Mesendoderm (in vitro differentiated cells): ENCODE measurements at regions not wholly inside any gene's neighbourhood (a gene's known extent, or its start where the extent isn't known, plus 50 kb on each side); places are given as distances from the start of the nearest gene placed in this dataset.

Source experiments
- DNase-seq: peaks from one replicate; pipeline ENCODE4 v3.0.0; 2013
- H2AK5ac ChIP-seq: 2 replicates; pipeline ENCODE4 v1.6.1; 2013; ENCODE audit warnings: low read length, inconsistent platforms
- H2BK120ac ChIP-seq: 2 replicates; pipeline ENCODE4 v1.6.1; 2013; ENCODE audit warnings: low read depth, mild to moderate bottlenecking, low read length, moderate library complexity, mixed read lengths
- H2BK15ac ChIP-seq: replicated peaks from 2 replicates; pipeline ENCODE4 v1.6.1; 2013; ENCODE audit warnings: low read depth, mild to moderate bottlenecking, moderate library complexity
- H2BK5ac ChIP-seq: 2 replicates; pipeline ENCODE4 v1.6.1; 2013; ENCODE audit warnings: low read length, inconsistent platforms
- H3K18ac ChIP-seq: 2 replicates; pipeline ENCODE4 v1.6.1; 2013; ENCODE audit warnings: mild to moderate bottlenecking, low read length, mixed read lengths
- H3K23ac ChIP-seq: one replicate; pipeline ENCODE4 v1.6.1; 2013; ENCODE audit warnings: low read length
- H3K27ac ChIP-seq: 2 replicates; pipeline ENCODE4 v1.5.1; 2013; ENCODE audit warnings: low read depth, mild to moderate bottlenecking, inconsistent platforms, low read length, moderate library complexity
- H3K27me3 ChIP-seq: 2 replicates; pipeline ENCODE4 v1.6.1; 2013; ENCODE audit warnings: low read length, control low read depth, mild to moderate bottlenecking, inconsistent platforms; ENCODE audit not compliant: insufficient read depth, poor library complexity
- H3K36me3 ChIP-seq: 2 replicates; pipeline ENCODE4 v1.6.1; 2013; ENCODE audit warnings: low read length, inconsistent platforms; ENCODE audit not compliant: control insufficient read depth, insufficient read depth
- H3K4ac ChIP-seq: one replicate; pipeline ENCODE4 v1.6.1; 2013; ENCODE audit warnings: low read depth, mild to moderate bottlenecking, low read length, moderate library complexity
- H3K4me1 ChIP-seq: 2 replicates; pipeline ENCODE4 v1.6.1; 2013; ENCODE audit warnings: low read depth, low read length, inconsistent platforms; ENCODE audit not compliant: control insufficient read depth
- H3K4me2 ChIP-seq: 2 replicates; pipeline ENCODE4 v1.6.1; 2013; ENCODE audit warnings: low read length
- H3K4me3 ChIP-seq: 2 replicates; pipeline ENCODE4 v1.5.1; 2013; ENCODE audit warnings: mild to moderate bottlenecking, low read length
- H3K56ac ChIP-seq: one replicate; pipeline ENCODE4 v1.6.1; 2013; ENCODE audit warnings: low read length
- H3K79me1 ChIP-seq: 2 replicates; pipeline ENCODE4 v1.6.1; 2013; ENCODE audit warnings: low read length, inconsistent platforms
- H3K79me2 ChIP-seq: 2 replicates; pipeline ENCODE4 v1.6.1; 2013; ENCODE audit warnings: mild to moderate bottlenecking, low read length; ENCODE audit not compliant: control insufficient read depth, insufficient read depth
- H3K9ac ChIP-seq: 2 replicates; pipeline ENCODE4 v1.6.1; 2013; ENCODE audit warnings: low read length, inconsistent platforms
- H4K5ac ChIP-seq: one replicate; pipeline ENCODE4 v1.6.1; 2013; ENCODE audit warnings: low read length
- H4K8ac ChIP-seq: one replicate; pipeline ENCODE4 v1.6.1; 2013; ENCODE audit warnings: low read depth, mild to moderate bottlenecking, control low read depth, low read length, moderate library complexity
- WGBS: extraction: QIAGEN DNeasy Blood & Tissue Kit; methylation state at CpG from one replicate; pipeline ENCODE4 v1.1.7; 2013; ENCODE audit warnings: low lambda C conversion rate, missing lambda C conversion rate; ENCODE audit not compliant: insufficient coverage; ENCODE audit errors: extremely low coverage; 5-methylcytosine and 5-hydroxymethylcytosine counted together

DNA sequence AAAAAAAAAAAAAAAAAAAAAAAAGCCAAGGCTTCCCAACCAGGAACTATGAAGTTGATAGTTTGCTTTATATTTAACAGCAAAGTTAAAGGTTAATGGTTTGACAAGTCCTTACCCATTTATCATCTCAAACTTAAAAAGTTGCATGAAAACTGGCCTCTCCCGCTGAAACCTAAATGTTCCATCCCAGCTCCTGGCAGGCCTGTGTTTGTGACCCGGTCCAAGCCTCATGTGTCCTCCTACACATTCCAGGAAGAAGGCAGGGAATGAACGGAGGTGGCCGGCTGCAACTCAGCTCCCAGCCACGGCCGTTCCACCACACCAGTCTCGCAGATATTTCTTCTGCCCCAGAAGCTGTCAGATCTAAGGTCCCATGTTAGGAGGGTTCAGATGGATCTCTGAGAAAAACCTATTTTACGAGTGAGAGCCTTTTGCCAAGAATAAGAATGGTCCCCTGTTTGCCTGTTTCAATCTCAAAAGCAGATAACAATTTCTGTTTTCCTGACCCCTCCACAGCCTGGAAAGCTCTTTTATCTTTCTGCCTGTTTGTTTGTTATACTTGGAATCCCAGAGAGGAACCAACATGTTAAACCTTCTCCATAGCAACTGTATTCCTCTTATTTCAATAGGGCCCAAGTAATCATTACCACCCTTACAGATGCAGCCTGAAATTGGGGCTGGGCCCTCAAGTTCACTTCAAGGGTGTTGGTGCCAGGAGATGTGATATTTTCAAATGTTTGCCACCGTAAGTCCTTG, 56.5 kb downstream of the KCTD12 start:
- H3K4ac ChIP-seq = no peak overlapping the region
- H3K4me3 ChIP-seq = no peak overlapping the region
- H2AK5ac ChIP-seq = no peak overlapping the region
- no peak overlapping the region for H2BK15ac ChIP-seq
- H2BK5ac ChIP-seq = no peak overlapping the region
- H3K18ac ChIP-seq = no peak overlapping the region
- no peak overlapping the region for H3K56ac ChIP-seq
- H3K27me3 ChIP-seq = no peaks in the 10 kb centered on the region
- no peaks in the 10 kb centered on the region for H3K79me2 ChIP-seq
- H3K79me1 ChIP-seq = no peaks in the 10 kb centered on the region
- no peak overlapping the region for H3K9ac ChIP-seq
- H3K23ac ChIP-seq = no peak overlapping the region
- H4K8ac ChIP-seq = no peak overlapping the region
- no peak overlapping the region for H2BK120ac ChIP-seq
- no peak overlapping the region for H3K27ac ChIP-seq
- WGBS = no CpG with 5 or more reads among the region's 9 CpGs
- no peak overlapping the region for H3K4me2 ChIP-seq
- no peak for DNase-seq
- no peak overlapping the region for H4K5ac ChIP-seq
- H3K36me3 ChIP-seq = no peaks in the 10 kb centered on the region
- H3K4me1 ChIP-seq = no peaks in the 10 kb centered on the region

DNA sequence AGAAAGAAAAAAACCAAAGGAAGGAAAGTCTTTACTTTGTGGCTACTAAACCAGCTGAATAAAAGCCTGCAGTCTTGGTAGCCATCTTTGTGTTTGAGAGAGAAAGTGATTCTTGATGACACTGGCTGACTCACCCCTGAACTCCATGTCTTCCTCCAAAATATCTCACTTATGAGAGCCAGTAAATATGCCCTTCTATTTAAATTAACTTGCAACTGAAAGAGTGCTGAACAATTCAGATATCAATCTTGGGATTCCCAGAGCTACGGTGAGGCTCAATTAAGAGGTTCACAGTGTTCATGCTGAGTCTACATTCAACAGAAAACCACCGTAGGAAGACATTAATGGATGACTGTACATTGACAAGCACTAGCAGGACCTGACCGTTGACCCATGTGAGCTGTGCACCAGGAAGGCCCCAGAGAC, 57.9 kb downstream of the KCTD12 start:
- H3K23ac ChIP-seq = no peak overlapping the region
- no CpG with 5 or more reads among the region's 3 CpGs for WGBS

DNA sequence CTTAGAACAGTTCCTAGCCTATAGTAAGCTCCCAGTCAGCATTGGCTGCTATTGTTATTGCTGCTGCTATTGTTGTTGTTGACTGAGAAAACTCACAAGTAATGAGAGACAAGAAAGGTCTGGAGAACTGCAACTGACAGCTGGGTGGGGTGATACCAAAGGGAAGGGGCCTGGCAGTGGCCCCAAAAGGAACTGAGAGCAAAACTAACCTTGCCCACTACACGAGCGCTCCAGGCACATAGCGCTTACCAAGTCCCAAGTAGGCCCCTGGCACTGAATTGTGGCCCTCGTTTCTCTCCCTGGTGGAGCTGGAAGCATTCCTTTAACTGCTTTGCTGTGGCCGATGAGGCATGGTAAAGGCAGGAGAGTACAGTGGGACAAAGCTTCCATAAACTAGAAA, 59.7 kb downstream of the KCTD12 start:
- Histone ChIP-seq H3K4me3 (no peak overlapping the region), H3K4ac (no peak overlapping the region), H3K9ac (no peak overlapping the region), H3K23ac (no peak overlapping the region), H4K5ac (no peak overlapping the region), H3K4me1 (no peaks in the 10 kb centered on the region), H3K4me2 (no peak overlapping the region), H3K18ac (no peak overlapping the region), H2BK15ac (no peak overlapping the region), H2BK120ac (no peak overlapping the region), H4K8ac (no peak overlapping the region), H3K79me1 (no peaks in the 10 kb centered on the region), H2AK5ac (no peak overlapping the region), H3K27me3 (no peaks in the 10 kb centered on the region), H2BK5ac (no peak overlapping the region), H3K36me3 (no peaks in the 10 kb centered on the region), H3K27ac (no peak overlapping the region), H3K79me2 (no peaks in the 10 kb centered on the region), H3K56ac (no peak overlapping the region)
- no peak for DNase-seq
- WGBS = no CpG with 5 or more reads among the region's 5 CpGs

More for the DNA sequence above, 57.9 kb downstream of the KCTD12 start:
- no peaks in the 10 kb centered on the region for H3K79me2 ChIP-seq
- no peak overlapping the region for H3K4me2 ChIP-seq
- no peak overlapping the region for H3K9ac ChIP-seq
- H2BK5ac ChIP-seq = no peak overlapping the region
- H4K8ac ChIP-seq = no peak overlapping the region
- H2AK5ac ChIP-seq = no peak overlapping the region
- H3K27me3 ChIP-seq = no peaks in the 10 kb centered on the region
- H3K4me1 ChIP-seq = no peaks in the 10 kb centered on the region
- no peak overlapping the region for H3K4ac ChIP-seq
- H3K79me1 ChIP-seq = no peaks in the 10 kb centered on the region
- H4K5ac ChIP-seq = no peak overlapping the region
- no peak overlapping the region for H3K18ac ChIP-seq
- no peak overlapping the region for H3K56ac ChIP-seq
- H2BK120ac ChIP-seq = no peak overlapping the region
- H2BK15ac ChIP-seq = no peak overlapping the region
- no peak overlapping the region for H3K27ac ChIP-seq
- no peak overlapping the region for H3K4me3 ChIP-seq
- H3K36me3 ChIP-seq = no peaks in the 10 kb centered on the region
- DNase-seq = no peak

DNA sequence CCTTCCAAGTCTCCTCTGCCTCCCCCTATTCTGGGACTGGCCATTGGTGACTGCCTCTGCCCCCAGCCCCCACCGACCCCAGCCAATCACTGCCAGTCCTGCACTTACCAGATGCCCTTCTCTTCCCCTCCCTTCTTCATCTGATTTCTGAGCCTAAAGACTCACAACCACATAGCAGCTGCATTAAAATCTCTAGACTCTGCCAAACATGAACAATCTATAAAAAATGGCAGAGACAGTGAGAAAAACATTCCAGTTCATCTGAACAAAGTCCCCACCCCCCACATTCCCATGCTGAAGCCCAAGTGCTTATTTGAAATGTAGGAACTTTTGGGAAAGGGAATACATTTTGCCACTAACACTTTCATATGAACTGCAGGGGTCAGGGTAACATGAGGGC, 60.8 kb downstream of the KCTD12 start:
- H3K27me3 ChIP-seq = no peaks in the 10 kb centered on the region
- H3K9ac ChIP-seq = no peak overlapping the region
- no peak overlapping the region for H2BK15ac ChIP-seq
- H3K79me2 ChIP-seq = no peaks in the 10 kb centered on the region
- no peak overlapping the region for H4K5ac ChIP-seq
- H2BK5ac ChIP-seq = no peak overlapping the region
- no peak overlapping the region for H3K4ac ChIP-seq
- no peaks in the 10 kb centered on the region for H3K36me3 ChIP-seq
- no peaks in the 10 kb centered on the region for H3K4me1 ChIP-seq
- no peak overlapping the region for H2AK5ac ChIP-seq
- WGBS = no CpG with 5 or more reads among the region's 1 CpG
- no peak overlapping the region for H2BK120ac ChIP-seq
- H3K79me1 ChIP-seq = no peaks in the 10 kb centered on the region
- no peak overlapping the region for H3K18ac ChIP-seq
- H4K8ac ChIP-seq = no peak overlapping the region
- no peak overlapping the region for H3K56ac ChIP-seq
- DNase-seq = no peak
- H3K23ac ChIP-seq = no peak overlapping the region
- no peak overlapping the region for H3K27ac ChIP-seq
- H3K4me2 ChIP-seq = no peak overlapping the region
- no peak overlapping the region for H3K4me3 ChIP-seq

DNA sequence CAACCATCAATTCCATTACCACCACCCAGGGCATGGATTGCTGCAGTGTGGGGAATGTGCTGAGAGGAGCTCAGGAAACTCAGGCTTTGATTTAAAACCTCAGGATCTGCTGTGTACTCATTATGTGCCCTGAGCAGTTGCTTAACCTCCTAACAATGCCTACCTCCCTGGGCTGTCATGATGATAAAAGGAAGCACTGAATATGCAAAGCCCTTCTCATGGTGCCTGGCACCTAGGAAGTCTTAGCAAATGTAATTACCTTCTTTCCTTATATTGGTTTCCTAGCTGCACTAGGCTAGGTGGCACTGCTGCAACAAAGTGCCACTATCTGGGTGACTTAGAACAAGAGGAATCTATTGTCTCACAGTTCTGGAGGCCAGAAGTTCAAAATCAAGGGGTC, 62.2 kb downstream of the KCTD12 start:
- H2BK5ac ChIP-seq = no peak overlapping the region
- no peak overlapping the region for H3K4ac ChIP-seq
- DNase-seq = peak; percentile 31
- no peak overlapping the region for H3K23ac ChIP-seq
- H2AK5ac ChIP-seq = no peak overlapping the region
- no peak overlapping the region for H4K5ac ChIP-seq
- H3K4me3 ChIP-seq = no peak overlapping the region
- H3K4me2 ChIP-seq = no peak overlapping the region
- H3K27ac ChIP-seq = no peak overlapping the region
- no peaks in the 10 kb centered on the region for H3K4me1 ChIP-seq
- no peaks in the 10 kb centered on the region for H3K36me3 ChIP-seq
- no peaks in the 10 kb centered on the region for H3K79me2 ChIP-seq
- no peak overlapping the region for H2BK15ac ChIP-seq
- no peak overlapping the region for H4K8ac ChIP-seq
- no peak overlapping the region for H2BK120ac ChIP-seq
- no peaks in the 10 kb centered on the region for H3K27me3 ChIP-seq
- H3K18ac ChIP-seq = no peak overlapping the region
- H3K9ac ChIP-seq = no peak overlapping the region
- no peaks in the 10 kb centered on the region for H3K79me1 ChIP-seq
- H3K56ac ChIP-seq = no peak overlapping the region

DNA sequence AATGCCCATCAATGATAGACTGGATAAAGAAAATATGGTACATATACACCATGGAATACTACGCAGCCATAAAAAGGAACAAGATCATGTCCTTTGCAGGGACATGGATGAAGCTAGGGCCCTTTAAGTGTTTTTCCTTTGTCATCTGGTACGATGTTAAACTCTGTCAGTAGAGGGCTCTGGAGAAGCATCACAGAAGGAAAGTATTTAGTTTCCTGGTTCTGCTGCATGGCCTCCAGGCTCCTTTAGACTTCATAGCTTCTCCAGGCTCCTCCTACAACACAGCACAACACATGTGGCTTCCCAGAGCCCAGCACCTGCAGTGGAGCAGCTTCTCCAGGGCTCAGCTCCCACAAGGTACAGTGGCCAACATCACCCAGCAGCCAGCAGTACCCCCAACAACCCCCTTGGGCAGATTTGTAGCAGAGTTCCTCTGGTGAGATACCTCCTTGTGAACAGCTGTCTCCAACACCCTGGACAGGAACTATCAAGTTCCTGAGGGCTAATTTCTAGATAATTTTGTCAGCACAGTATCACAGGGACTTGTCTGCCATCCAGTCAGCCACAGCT, 63.4 kb downstream of the KCTD12 start:
- no peak overlapping the region for H3K27ac ChIP-seq
- no peak overlapping the region for H2BK5ac ChIP-seq
- H3K18ac ChIP-seq = no peak overlapping the region

More for the DNA sequence above, 63.4 kb downstream of the KCTD12 start:
- Histone ChIP-seq H3K79me2 (no peaks in the 10 kb centered on the region), H4K5ac (no peak overlapping the region), H3K4me2 (no peak overlapping the region), H3K27me3 (no peaks in the 10 kb centered on the region), H2BK15ac (no peak overlapping the region), H3K4me3 (no peak overlapping the region), H3K23ac (no peak overlapping the region), H3K36me3 (no peaks in the 10 kb centered on the region), H3K56ac (no peak overlapping the region), H2AK5ac (no peak overlapping the region), H3K4ac (no peak overlapping the region), H2BK120ac (no peak overlapping the region), H3K79me1 (no peaks in the 10 kb centered on the region), H3K4me1 (no peaks in the 10 kb centered on the region), H3K9ac (no peak overlapping the region), H4K8ac (no peak overlapping the region)
- peak; percentile 42 for DNase-seq
- WGBS = no CpG with 5 or more reads among the region's 2 CpGs
